Colonic mucosa (tissue), 4 donors: ENCODE measurements at regions not wholly inside any gene's neighbourhood (a gene's known extent, or its start where the extent isn't known, plus 50 kb on each side); places are given as distances from the start of the nearest gene placed in this dataset.

Source experiments
- DNase-seq: peaks from one replicate; pipeline ENCODE4 v3.0.0-alpha.2; 2020
- H3K27ac ChIP-seq: fragments of 200-600 bp; one replicate; pipeline ENCODE4 v1.8.0; 2021
- H3K27me3 ChIP-seq: fragments of 200-600 bp; one replicate; pipeline ENCODE4 v1.8.0; 2021
- H3K36me3 ChIP-seq: fragments of 200-600 bp; one replicate; pipeline ENCODE4 v1.8.0; 2021
- H3K4me1 ChIP-seq: fragments of 200-600 bp; one replicate; pipeline ENCODE4 v1.8.0; 2021; ENCODE audit warnings: mild to moderate bottlenecking
- H3K4me3 ChIP-seq: fragments of 200-600 bp; one replicate; pipeline ENCODE4 v1.8.0; 2021
- H3K9ac ChIP-seq, 2 donors: one replicate each; pipeline ENCODE4 v1.7.0; 2013; ENCODE audit warnings: control low read depth in 2 of 2, low read depth in 2 of 2, low read length in 2 of 2
- H3K9me3 ChIP-seq: fragments of 200-600 bp; one replicate; pipeline ENCODE4 v1.8.0; 2021
- intact Hi-C: fragments of 100-400 bp; cut with DNase I; formaldehyde crosslinking; loops from one replicate; pipeline ENCODE4 v1.14.1; 2022
- TF ChIP-seq, protein P1 (sequence below): fragments of 200-600 bp; IDR thresholded peaks from one replicate; pipeline ENCODE4 v1.8.0; 2022; ENCODE audit warnings: antibody characterized with exemption, mild to moderate bottlenecking
- donor health status: healthy.
- donor health status: DM: no; HTN: no; CAD: no.
- donor health status: DM: no; HTN: no; CAD: no.

DNA sequence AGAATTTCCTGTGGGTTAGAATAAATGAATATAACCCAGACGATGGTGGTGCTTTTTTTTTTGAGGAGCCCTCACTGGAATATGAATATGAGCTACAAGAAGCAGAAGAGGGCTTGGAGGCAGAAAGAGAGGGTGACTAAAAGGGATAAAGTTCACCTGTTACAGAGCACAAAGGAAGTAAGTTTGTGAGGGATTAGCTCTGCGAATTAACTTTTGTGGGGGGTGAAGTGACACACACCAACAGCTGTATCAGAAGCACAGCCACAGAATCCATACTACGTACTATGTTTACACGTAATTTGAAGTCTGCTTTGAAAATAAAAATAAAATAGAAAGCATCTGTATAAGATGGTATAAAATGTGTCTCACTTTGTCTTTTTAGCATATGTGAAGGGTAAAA is 963.6 kb upstream of the DIAPH2 start:
- DNase-seq = no peak
- no peak overlapping the region for H3K4me3 ChIP-seq
- no peaks in the 10 kb centered on the region for H3K36me3 ChIP-seq
- H3K27ac ChIP-seq = no peak overlapping the region
- intact Hi-C loops = no loop called here
- H3K27me3 ChIP-seq = no peaks in the 10 kb centered on the region
- H3K4me1 ChIP-seq = no peaks in the 10 kb centered on the region
- no peak overlapping the region for H3K9ac ChIP-seq
- TF ChIP-seq, protein P1, sequence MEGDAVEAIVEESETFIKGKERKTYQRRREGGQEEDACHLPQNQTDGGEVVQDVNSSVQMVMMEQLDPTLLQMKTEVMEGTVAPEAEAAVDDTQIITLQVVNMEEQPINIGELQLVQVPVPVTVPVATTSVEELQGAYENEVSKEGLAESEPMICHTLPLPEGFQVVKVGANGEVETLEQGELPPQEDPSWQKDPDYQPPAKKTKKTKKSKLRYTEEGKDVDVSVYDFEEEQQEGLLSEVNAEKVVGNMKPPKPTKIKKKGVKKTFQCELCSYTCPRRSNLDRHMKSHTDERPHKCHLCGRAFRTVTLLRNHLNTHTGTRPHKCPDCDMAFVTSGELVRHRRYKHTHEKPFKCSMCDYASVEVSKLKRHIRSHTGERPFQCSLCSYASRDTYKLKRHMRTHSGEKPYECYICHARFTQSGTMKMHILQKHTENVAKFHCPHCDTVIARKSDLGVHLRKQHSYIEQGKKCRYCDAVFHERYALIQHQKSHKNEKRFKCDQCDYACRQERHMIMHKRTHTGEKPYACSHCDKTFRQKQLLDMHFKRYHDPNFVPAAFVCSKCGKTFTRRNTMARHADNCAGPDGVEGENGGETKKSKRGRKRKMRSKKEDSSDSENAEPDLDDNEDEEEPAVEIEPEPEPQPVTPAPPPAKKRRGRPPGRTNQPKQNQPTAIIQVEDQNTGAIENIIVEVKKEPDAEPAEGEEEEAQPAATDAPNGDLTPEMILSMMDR = no peak
- H3K9me3 ChIP-seq = no peaks in the 10 kb centered on the region

DNA sequence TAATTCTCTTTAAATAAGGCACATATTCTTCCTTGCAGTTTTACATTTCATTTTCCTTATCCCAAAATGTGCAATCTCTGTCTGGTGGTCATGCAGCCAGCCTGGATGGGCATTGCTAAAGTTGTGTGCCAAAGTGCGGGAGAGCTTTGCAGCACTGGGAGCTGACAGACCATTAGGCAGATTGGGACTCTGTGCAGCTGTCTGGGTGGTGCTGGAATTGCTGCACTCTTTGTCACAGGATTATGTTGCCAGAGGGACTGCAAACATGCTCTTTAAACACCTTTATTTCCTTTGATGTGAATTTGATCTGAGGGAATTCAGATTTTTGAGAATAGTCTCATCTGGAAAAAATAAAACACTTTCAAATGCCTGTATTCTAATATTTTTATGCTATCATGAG is 956.2 kb upstream of the DIAPH2 start:
- H3K27me3 ChIP-seq = no peaks in the 10 kb centered on the region
- H3K4me1 ChIP-seq = no peaks in the 10 kb centered on the region
- no peaks in the 10 kb centered on the region for H3K36me3 ChIP-seq
- no peak overlapping the region for H3K27ac ChIP-seq
- TF ChIP-seq, protein P1 = no peak
- DNase-seq = no peak
- H3K4me3 ChIP-seq = no peak overlapping the region
- no peak overlapping the region for H3K9ac ChIP-seq
- H3K9me3 ChIP-seq = no peaks in the 10 kb centered on the region
- intact Hi-C loops = no loop called here

DNA sequence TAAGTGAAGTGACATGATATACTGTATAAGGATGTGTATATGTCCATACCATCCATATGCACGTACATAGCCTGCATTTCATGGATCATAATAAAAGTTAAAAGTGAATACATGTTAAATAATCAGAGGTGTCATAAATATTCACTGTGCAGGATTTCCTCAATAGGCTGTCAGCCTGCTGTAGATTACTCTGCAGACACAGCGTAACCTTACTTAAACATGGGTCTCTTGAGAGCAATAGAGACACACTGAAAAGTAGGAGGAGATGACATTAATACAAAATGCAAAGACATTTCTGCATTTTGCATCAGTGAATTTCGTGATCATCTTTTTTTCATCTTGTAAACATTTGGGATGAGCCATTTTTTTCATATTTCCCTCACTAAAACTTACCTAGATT is 955.2 kb upstream of the DIAPH2 start:
- TF ChIP-seq, protein P1 = no peak
- DNase-seq = no peak
- intact Hi-C loops = no loop called here
- H3K9ac ChIP-seq = no peak overlapping the region
- H3K36me3 ChIP-seq = no peaks in the 10 kb centered on the region
- H3K4me1 ChIP-seq = no peaks in the 10 kb centered on the region
- H3K9me3 ChIP-seq = no peaks in the 10 kb centered on the region
- H3K27ac ChIP-seq = no peak overlapping the region
- no peaks in the 10 kb centered on the region for H3K27me3 ChIP-seq
- no peak overlapping the region for H3K4me3 ChIP-seq

DNA sequence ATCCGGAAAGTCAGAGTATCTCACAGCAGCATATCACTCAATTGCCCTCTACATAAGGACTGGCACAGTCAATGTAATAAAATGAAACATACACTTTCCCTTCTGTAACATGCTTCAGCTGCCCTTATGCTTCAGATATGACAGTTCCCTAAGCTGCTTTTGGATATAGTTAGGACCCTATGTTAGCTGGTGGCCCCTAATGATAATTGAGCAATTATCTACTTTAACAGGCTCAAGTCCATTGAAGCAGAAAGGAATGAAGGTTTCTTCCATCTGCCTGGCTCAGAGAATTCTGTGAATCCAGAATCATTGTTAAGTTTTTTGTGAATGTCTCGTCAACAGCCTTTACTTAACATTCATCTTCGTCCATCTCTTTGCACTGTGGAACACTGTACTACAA is 951.2 kb upstream of the DIAPH2 start:
- H3K4me1 ChIP-seq = no peaks in the 10 kb centered on the region
- no peaks in the 10 kb centered on the region for H3K9me3 ChIP-seq
- H3K27me3 ChIP-seq = no peaks in the 10 kb centered on the region
- H3K36me3 ChIP-seq = no peaks in the 10 kb centered on the region
- no peak overlapping the region for H3K4me3 ChIP-seq
- H3K9ac ChIP-seq = no peak overlapping the region
- H3K27ac ChIP-seq = no peak overlapping the region
- intact Hi-C loops = no loop called here
- TF ChIP-seq, protein P1 = no peak
- DNase-seq = no peak

DNA sequence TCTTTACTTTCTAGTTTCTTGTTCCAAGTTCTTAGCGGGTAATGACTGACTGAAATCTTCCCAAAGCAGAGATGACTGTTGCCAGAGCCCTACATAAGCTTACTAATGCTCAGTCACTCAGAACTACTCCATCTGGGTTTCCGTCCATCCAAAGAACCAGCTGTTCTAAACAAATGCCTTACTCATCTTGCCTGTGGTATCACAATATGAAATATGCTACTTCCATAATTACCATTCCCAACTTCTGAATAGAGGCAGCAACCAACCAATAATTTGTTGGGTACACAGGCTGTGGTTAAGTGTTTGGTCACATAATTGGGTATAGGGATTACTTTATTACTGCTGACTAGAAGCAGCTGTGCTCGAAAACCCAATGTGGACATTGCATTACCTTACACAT is 930.2 kb upstream of the DIAPH2 start:
- H3K9me3 ChIP-seq = no peaks in the 10 kb centered on the region
- DNase-seq = no peak
- no peak overlapping the region for H3K4me3 ChIP-seq
- no peaks in the 10 kb centered on the region for H3K4me1 ChIP-seq
- TF ChIP-seq, protein P1 = no peak
- intact Hi-C loops = no loop called here
- H3K27me3 ChIP-seq = no peaks in the 10 kb centered on the region
- no peaks in the 10 kb centered on the region for H3K36me3 ChIP-seq
- no peak overlapping the region for H3K27ac ChIP-seq
- H3K9ac ChIP-seq = no peak overlapping the region

DNA sequence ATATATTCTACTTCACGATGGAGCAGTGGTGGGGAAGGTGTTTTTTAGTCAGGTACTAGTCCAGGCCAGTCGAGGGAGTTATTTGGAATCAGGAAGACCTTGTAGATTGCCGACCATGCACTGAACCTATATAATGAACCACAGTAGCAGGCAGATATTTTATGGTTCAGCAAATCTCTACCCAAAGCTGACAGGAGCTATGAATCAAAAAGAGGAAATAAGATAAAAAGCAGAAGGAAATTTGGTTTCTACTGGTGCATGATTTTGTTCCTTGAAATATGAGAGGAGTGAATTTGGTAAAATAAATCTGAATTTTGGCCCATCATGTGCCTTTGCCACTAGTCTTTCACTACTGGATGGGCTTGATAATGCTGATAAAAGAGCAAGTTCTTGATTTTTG is 924.3 kb upstream of the DIAPH2 start:
- TF ChIP-seq, protein P1 = no peak
- no peaks in the 10 kb centered on the region for H3K27me3 ChIP-seq
- intact Hi-C loops = loop anchor here (10.0 kb wide), 2 partner anchors 154 to 414 kb away; no protein-coding TSS in a partner anchor

More for the DNA sequence above, 924.3 kb upstream of the DIAPH2 start:
- no peak for DNase-seq
- H3K36me3 ChIP-seq = no peaks in the 10 kb centered on the region
- no peak overlapping the region for H3K9ac ChIP-seq
- H3K4me1 ChIP-seq = no peaks in the 10 kb centered on the region
- H3K4me3 ChIP-seq = no peak overlapping the region
- no peak overlapping the region for H3K27ac ChIP-seq
- no peaks in the 10 kb centered on the region for H3K9me3 ChIP-seq
